Renal cortical epithelial cell (primary cell): ENCODE measurements at regions not wholly inside any gene's neighbourhood (a gene's known extent, or its start where the extent isn't known, plus 50 kb on each side); places are given as distances from the start of the nearest gene placed in this dataset.

Source experiments
- DNase-seq: peaks from one replicate; pipeline ENCODE4 v3.0.0-alpha.2; 2011; ENCODE audit warnings: low read depth

- DNase-seq, result no peak
Measured at GRCh38 chr13:31081316-31081715, 80.4 kb downstream of the HSPH1 start.

GRCh38 chr13:31074756-31075155, 86.9 kb downstream of the HSPH1 start:
- DNase-seq, result no peak

GRCh38 chr13:31073859-31074718, 87.6 kb downstream of the HSPH1 start:
- DNase-seq, result peak; percentile 47

GRCh38 chr13:31072041-31072440, 89.7 kb downstream of the HSPH1 start:
- DNase-seq, result no peak

GRCh38 chr13:31069808-31070534, 91.7 kb downstream of the HSPH1 start:
- DNase-seq, result no peak

- DNase-seq, result no peak
Measured at GRCh38 chr13:31068119-31068423, 93.6 kb downstream of the HSPH1 start.

GRCh38 chr13:31067416-31068118, 94.1 kb downstream of the HSPH1 start:
- DNase-seq, result peak; percentile 90

- DNase-seq, result no peak
Measured at GRCh38 chr13:31064636-31065035, 97.1 kb downstream of the HSPH1 start.

GRCh38 chr13:31063772-31064171, 97.9 kb downstream of the HSPH1 start:
- DNase-seq, result no peak

- no peak for DNase-seq
Measured at GRCh38 chr13:31060655-31061054, 101.0 kb downstream of the HSPH1 start.

GRCh38 chr13:31060220-31060619, 101.5 kb downstream of the HSPH1 start:
- no peak for DNase-seq

GRCh38 chr13:31057403-31058033, 104.2 kb downstream of the HSPH1 start:
- no peak for DNase-seq

GRCh38 chr13:31056644-31057271, 104.9 kb downstream of the HSPH1 start:
- DNase-seq, result no peak

GRCh38 chr13:31055589-31055988, 106.1 kb downstream of the HSPH1 start:
- no peak for DNase-seq

GRCh38 chr13:31054632-31055031, 107.1 kb downstream of the HSPH1 start:
- no peak for DNase-seq

- DNase-seq, result no peak
Measured at GRCh38 chr13:31053896-31054295, 107.8 kb downstream of the HSPH1 start.

- peak; percentile 43 for DNase-seq
Measured at GRCh38 chr13:31053091-31053490, 108.6 kb downstream of the HSPH1 start.

GRCh38 chr13:31052478-31052877, 109.2 kb downstream of the HSPH1 start:
- DNase-seq, result no peak

GRCh38 chr13:31051999-31052398, 109.7 kb downstream of the HSPH1 start:
- DNase-seq, result no peak

GRCh38 chr13:31050486-31051400, 111.0 kb downstream of the HSPH1 start:
- DNase-seq, result peak; percentile 28

- DNase-seq, result no peak
Measured at GRCh38 chr13:31049833-31050232, 111.9 kb downstream of the HSPH1 start.
